ENCODE measurements at regions not wholly inside any gene's neighbourhood (a gene's known extent, or its start where the extent isn't known, plus 50 kb on each side); places are given as distances from the start of the nearest gene placed in this dataset.

DNA sequence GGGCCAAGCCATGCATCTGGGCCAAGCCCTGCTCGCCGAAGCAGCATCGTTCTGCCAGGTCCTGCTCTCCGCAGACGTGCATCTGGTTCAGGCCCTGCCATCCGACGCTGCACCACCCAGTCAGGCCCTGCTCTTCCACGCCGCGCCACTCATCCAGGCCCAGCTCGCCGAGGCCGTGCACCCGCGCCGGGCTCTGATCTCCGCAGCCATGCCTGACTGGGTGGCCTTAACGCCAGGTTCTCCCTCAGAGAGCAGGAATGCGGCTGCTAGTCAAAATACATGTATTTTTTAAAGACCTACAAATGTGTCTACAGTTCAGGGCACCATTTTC lies 891.1 kb upstream of the CTNND2 start:
- no TSS peak for BruUV-seq (replicated peaks)
- CTCF ChIA-PET (ENCODE audit: unreplicated experiment), result no interaction called here
- no peak for DNase-seq (ENCODE audit: low spot score)
- no peaks in the 10 kb centered on the region for H3K9me2 ChIP-seq (ENCODE audit: insufficient read depth, low read length)
- intact Hi-C loops (cut with micrococcal nuclease; ENCODE audit: unreplicated experiment), result no loop called here
- no peak overlapping the region for H3K4me3 ChIP-seq (ENCODE audit: low read depth, low read length, poor library complexity, severe bottlenecking)
- no peaks in the 10 kb centered on the region for H4K20me1 ChIP-seq (ENCODE audit: insufficient read depth, low read length)
- no peaks in the 10 kb centered on the region for H3K9me3 ChIP-seq (ENCODE audit: low read length)
- no peaks in the 10 kb centered on the region for H3K4me1 ChIP-seq (ENCODE audit: insufficient read depth, low read length, poor library complexity, severe bottlenecking)
- no peak overlapping the region for H3K27ac ChIP-seq (ENCODE audit: low read depth, low read length, poor library complexity, severe bottlenecking)
- no peaks in the 10 kb centered on the region for H3K79me2 ChIP-seq (ENCODE audit: insufficient read depth, low read depth, low read length)
- no peaks in the 10 kb centered on the region for H3K36me3 ChIP-seq (ENCODE audit: insufficient read depth, low read length)
- H3K4me2 ChIP-seq (ENCODE audit: low read length), result no peak overlapping the region
- no peak for TF ChIP-seq EZH2phosphoT487 (IDR thresholded peaks at IDR 0.05; ENCODE audit: borderline replicate concordance, low read depth, low read length)
- TF ChIP-seq, protein P1, sequence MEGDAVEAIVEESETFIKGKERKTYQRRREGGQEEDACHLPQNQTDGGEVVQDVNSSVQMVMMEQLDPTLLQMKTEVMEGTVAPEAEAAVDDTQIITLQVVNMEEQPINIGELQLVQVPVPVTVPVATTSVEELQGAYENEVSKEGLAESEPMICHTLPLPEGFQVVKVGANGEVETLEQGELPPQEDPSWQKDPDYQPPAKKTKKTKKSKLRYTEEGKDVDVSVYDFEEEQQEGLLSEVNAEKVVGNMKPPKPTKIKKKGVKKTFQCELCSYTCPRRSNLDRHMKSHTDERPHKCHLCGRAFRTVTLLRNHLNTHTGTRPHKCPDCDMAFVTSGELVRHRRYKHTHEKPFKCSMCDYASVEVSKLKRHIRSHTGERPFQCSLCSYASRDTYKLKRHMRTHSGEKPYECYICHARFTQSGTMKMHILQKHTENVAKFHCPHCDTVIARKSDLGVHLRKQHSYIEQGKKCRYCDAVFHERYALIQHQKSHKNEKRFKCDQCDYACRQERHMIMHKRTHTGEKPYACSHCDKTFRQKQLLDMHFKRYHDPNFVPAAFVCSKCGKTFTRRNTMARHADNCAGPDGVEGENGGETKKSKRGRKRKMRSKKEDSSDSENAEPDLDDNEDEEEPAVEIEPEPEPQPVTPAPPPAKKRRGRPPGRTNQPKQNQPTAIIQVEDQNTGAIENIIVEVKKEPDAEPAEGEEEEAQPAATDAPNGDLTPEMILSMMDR (conservative IDR thresholded peaks at IDR 0.05; ENCODE audit: low read length), result no peak
- POLR2A ChIA-PET, result interaction anchor here (0.7 kb wide), 1 partner anchor 8 kb away, joined by 3 read pairs; no protein-coding TSS in a partner anchor
- no peak overlapping the region for H2AFZ ChIP-seq (ENCODE audit: low read length)

DNA sequence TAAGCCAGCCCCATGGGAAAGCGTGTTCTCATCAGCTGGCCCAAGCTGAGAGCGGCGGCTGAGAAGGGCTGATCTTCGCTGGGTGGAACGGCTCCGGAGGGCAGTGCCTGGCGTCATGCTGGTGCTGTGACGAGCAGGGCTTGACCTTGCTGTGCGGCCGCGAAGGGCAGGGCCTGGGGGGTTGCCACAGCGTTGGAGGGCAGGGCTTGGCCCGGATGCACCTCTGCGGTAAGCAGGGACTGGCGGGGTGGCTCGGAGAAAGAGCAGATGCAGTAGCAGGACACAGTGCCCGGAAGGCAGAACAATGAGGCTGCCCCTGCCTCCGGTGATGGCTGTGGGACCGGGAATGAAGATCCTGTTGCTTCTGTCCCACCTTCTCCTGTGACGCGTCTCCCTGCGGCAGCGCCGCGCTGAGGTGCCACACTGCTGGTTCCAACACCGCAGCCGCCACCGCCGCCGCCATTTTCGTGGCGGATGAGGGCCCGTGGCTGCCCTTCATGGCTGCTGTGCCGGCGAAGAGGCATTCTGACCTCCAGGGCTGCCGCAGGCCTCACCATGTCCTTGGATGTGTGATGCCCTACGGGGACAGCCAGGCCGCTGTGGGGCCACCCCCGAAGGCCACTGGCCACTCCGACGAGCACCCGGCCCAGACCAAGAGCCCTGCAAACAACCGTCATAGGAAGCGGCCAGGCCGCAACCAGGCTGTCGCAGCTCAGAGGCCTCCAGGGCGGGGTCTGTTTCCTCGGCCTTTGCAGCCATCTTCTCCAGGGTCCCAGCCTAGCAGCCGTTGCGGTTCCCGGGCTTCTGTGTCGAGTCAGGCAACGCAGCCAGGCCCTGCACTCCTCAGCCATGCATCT lies 890.5 kb upstream of the CTNND2 start:
- BruUV-seq (replicated peaks), result no TSS peak
- ChIA-PET POLR2A (no interaction called here), CTCF (ENCODE audit: unreplicated experiment) (no interaction called here)
- no peaks in the 10 kb centered on the region for H3K9me2 ChIP-seq (ENCODE audit: insufficient read depth, low read length)
- no peak overlapping the region for H3K27ac ChIP-seq (ENCODE audit: low read depth, low read length, poor library complexity, severe bottlenecking)
- no peaks in the 10 kb centered on the region for H3K79me2 ChIP-seq (ENCODE audit: insufficient read depth, low read depth, low read length)
- intact Hi-C loops (cut with micrococcal nuclease; ENCODE audit: unreplicated experiment), result no loop called here
- no peaks in the 10 kb centered on the region for H4K20me1 ChIP-seq (ENCODE audit: insufficient read depth, low read length)
- H3K4me3 ChIP-seq (ENCODE audit: low read depth, low read length, poor library complexity, severe bottlenecking), result no peak overlapping the region
- H3K36me3 ChIP-seq (ENCODE audit: insufficient read depth, low read length), result no peaks in the 10 kb centered on the region
- no peak overlapping the region for H2AFZ ChIP-seq (ENCODE audit: low read length)
- no peaks in the 10 kb centered on the region for H3K4me1 ChIP-seq (ENCODE audit: insufficient read depth, low read length, poor library complexity, severe bottlenecking)
- H3K9me3 ChIP-seq (ENCODE audit: low read length), result no peaks in the 10 kb centered on the region
- no peak for DNase-seq (ENCODE audit: low spot score)
- TF ChIP-seq, protein P1 (conservative IDR thresholded peaks at IDR 0.05; ENCODE audit: low read length), result no peak
- no peak for TF ChIP-seq EZH2phosphoT487 (IDR thresholded peaks at IDR 0.05; ENCODE audit: borderline replicate concordance, low read depth, low read length)
- no peak overlapping the region for H3K4me2 ChIP-seq (ENCODE audit: low read length)

DNA sequence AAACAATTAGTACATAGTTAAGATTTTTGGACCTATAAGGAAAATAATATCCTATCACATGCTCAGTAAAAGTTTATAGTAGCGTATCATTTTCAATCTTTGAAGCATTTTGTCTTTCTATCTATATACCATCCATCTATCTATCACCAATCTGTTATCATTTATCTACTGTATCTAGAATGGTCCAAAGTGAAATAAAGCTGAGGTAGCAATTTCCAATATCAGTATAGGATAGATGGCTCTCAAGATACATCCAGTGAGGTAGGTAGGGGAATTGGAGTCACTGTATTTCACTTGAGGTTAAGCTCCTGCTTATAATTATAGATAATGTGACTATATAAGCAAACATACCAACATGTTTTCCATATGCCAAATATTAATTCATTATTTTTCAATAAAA lies 889.1 kb upstream of the CTNND2 start:
- POLR2A ChIA-PET, result no interaction called here
- H3K4me2 ChIP-seq (ENCODE audit: low read length), result no peak overlapping the region
- H3K79me2 ChIP-seq (ENCODE audit: insufficient read depth, low read depth, low read length), result no peaks in the 10 kb centered on the region
- H4K20me1 ChIP-seq (ENCODE audit: insufficient read depth, low read length), result no peaks in the 10 kb centered on the region
- no peak for DNase-seq (ENCODE audit: low spot score)
- CTCF ChIA-PET (ENCODE audit: unreplicated experiment), result no interaction called here
- no peaks in the 10 kb centered on the region for H3K9me3 ChIP-seq (ENCODE audit: low read length)
- no TSS peak for BruUV-seq (replicated peaks)
- no peak overlapping the region for H2AFZ ChIP-seq (ENCODE audit: low read length)
- TF ChIP-seq, protein P1 (conservative IDR thresholded peaks at IDR 0.05; ENCODE audit: low read length), result no peak
- no peak for TF ChIP-seq EZH2phosphoT487 (IDR thresholded peaks at IDR 0.05; ENCODE audit: borderline replicate concordance, low read depth, low read length)
- no peaks in the 10 kb centered on the region for H3K4me1 ChIP-seq (ENCODE audit: insufficient read depth, low read length, poor library complexity, severe bottlenecking)
- H3K27ac ChIP-seq (ENCODE audit: low read depth, low read length, poor library complexity, severe bottlenecking), result no peak overlapping the region
- no peak overlapping the region for H3K4me3 ChIP-seq (ENCODE audit: low read depth, low read length, poor library complexity, severe bottlenecking)
- intact Hi-C loops (cut with micrococcal nuclease; ENCODE audit: unreplicated experiment), result no loop called here
- no peaks in the 10 kb centered on the region for H3K36me3 ChIP-seq (ENCODE audit: insufficient read depth, low read length)
- H3K9me2 ChIP-seq (ENCODE audit: insufficient read depth, low read length), result no peaks in the 10 kb centered on the region
